Smooth muscle cell (in vitro differentiated cells): ENCODE measurements at regions not wholly inside any gene's neighbourhood (a gene's known extent, or its start where the extent isn't known, plus 50 kb on each side); places are given as distances from the start of the nearest gene placed in this dataset.
"Not testable (repeated sequence)": the region's sequence is repeated elsewhere in the genome, so short reads cannot be mapped to it uniquely, and the experiment has no call there.

Experiments
- DNase-seq: peaks from one replicate; lab custom pipeline; 2025; ENCODE audit not compliant: unreplicated experiment; lab: John Stamatoyannopoulos, UW
- H2AFZ ChIP-seq: fragments of 200-600 bp; sonication (generic); 2 replicates; pipeline ENCODE4 v1.6.0; 2016; ENCODE audit warnings: antibody characterized with exemption, low read depth, mild to moderate bottlenecking
- H3F3A ChIP-seq: fragments of 200-600 bp; sonication (generic); 2 replicates; pipeline ENCODE4 v1.6.0; 2017; ENCODE audit warnings: antibody characterized with exemption, low read depth
- H3K27ac ChIP-seq: fragments of 200-600 bp; sonication (generic); 2 replicates; pipeline ENCODE4 v1.5.1; 2016; ENCODE audit warnings: low read depth, mild to moderate bottlenecking
- H3K27me3 ChIP-seq: fragments of 200-600 bp; sonication (generic); 2 replicates; pipeline ENCODE4 v1.6.1; 2016; ENCODE audit warnings: low read depth, mild to moderate bottlenecking
- H3K36me3 ChIP-seq: fragments of 200-600 bp; sonication (generic); 2 replicates; pipeline ENCODE4 v1.5.1; 2016; ENCODE audit warnings: low read depth
- H3K4me1 ChIP-seq: fragments of 200-600 bp; sonication (generic); 2 replicates; pipeline ENCODE4 v1.5.1; 2016; ENCODE audit warnings: low read depth
- H3K4me2 ChIP-seq: fragments of 200-600 bp; sonication (generic); 2 replicates; pipeline ENCODE4 v1.6.0; 2016; ENCODE audit warnings: mild to moderate bottlenecking
- H3K4me3 ChIP-seq: fragments of 200-600 bp; sonication (generic); 2 replicates; pipeline ENCODE4 v1.5.1; 2016; ENCODE audit warnings: mild to moderate bottlenecking
- H3K79me2 ChIP-seq: fragments of 200-600 bp; sonication (generic); 2 replicates; pipeline ENCODE4 v1.6.0; 2016; ENCODE audit warnings: low read depth, mild to moderate bottlenecking
- H3K9ac ChIP-seq: fragments of 200-600 bp; sonication (generic); 2 replicates; pipeline ENCODE4 v1.6.0; 2016; ENCODE audit warnings: low read depth
- H3K9me3 ChIP-seq: fragments of 200-600 bp; sonication (generic); replicated peaks from 2 replicates; pipeline ENCODE4 v1.5.1; 2016; ENCODE audit warnings: low read depth
- H4K20me1 ChIP-seq: fragments of 200-600 bp; sonication (generic); 2 replicates; pipeline ENCODE4 v1.6.0; 2016; ENCODE audit warnings: low read depth
- CTCF ChIP-seq: fragments of 200-600 bp; sonication (generic); IDR thresholded peaks from 2 replicates; pipeline ENCODE4 v1.5.1; 2017; ENCODE audit warnings: borderline replicate concordance, mild to moderate bottlenecking, antibody characterized with exemption; ENCODE audit not compliant: insufficient read depth, poor library complexity, severe bottlenecking
- WGBS: methylation state at CpG from one replicate; pipeline ENCODE4 v1.1.7; 2016; ENCODE audit warnings: low lambda C conversion rate; 5-methylcytosine and 5-hydroxymethylcytosine counted together

GRCh38 chr2:212794471-212794870, 255.9 kb upstream of the ERBB4 start:
- no peak overlapping the region for H3K9ac ChIP-seq
- no peaks in the 10 kb centered on the region for H3K79me2 ChIP-seq
- H2AFZ ChIP-seq: no peak overlapping the region
- H3K27ac ChIP-seq: no peak overlapping the region
- no peak overlapping the region for H3K4me2 ChIP-seq
- no peaks in the 10 kb centered on the region for H3F3A ChIP-seq
- H3K4me3 ChIP-seq: no peak overlapping the region
- H4K20me1 ChIP-seq: no peaks in the 10 kb centered on the region
- no peaks in the 10 kb centered on the region for H3K4me1 ChIP-seq
- H3K36me3 ChIP-seq: no peaks in the 10 kb centered on the region
- TF ChIP-seq CTCF: no peak
- DNase-seq: no peak
- no peaks in the 10 kb centered on the region for H3K27me3 ChIP-seq
- H3K9me3 ChIP-seq: no peaks in the 10 kb centered on the region

GRCh38 chr2:212791569-212791968, 253.0 kb upstream of the ERBB4 start:
- no peak overlapping the region for H2AFZ ChIP-seq
- H3K9me3 ChIP-seq: no peaks in the 10 kb centered on the region
- H3K27ac ChIP-seq: no peak overlapping the region
- no peak for DNase-seq
- no peak overlapping the region for H3K4me3 ChIP-seq
- H3K79me2 ChIP-seq: no peaks in the 10 kb centered on the region
- H3K4me2 ChIP-seq: no peak overlapping the region
- 95% methylated on average over 6 of the region's 6 CpGs for WGBS
- H3F3A ChIP-seq: no peaks in the 10 kb centered on the region
- H4K20me1 ChIP-seq: no peaks in the 10 kb centered on the region
- no peaks in the 10 kb centered on the region for H3K27me3 ChIP-seq
- no peak for TF ChIP-seq CTCF
- no peak overlapping the region for H3K9ac ChIP-seq
- no peaks in the 10 kb centered on the region for H3K36me3 ChIP-seq
- H3K4me1 ChIP-seq: no peaks in the 10 kb centered on the region

GRCh38 chr2:212786088-212786487, 247.5 kb upstream of the ERBB4 start:
- 89% methylated on average over 5 of the region's 5 CpGs for WGBS

GRCh38 chr2:212777020-212777491, 238.5 kb upstream of the ERBB4 start:
- Histone ChIP-seq H3K36me3 (no peaks in the 10 kb centered on the region), H3K79me2 (no peaks in the 10 kb centered on the region), H2AFZ (peak overlapping the region; percentile 12), H3K9ac (no peak overlapping the region), H3K27ac (peak overlapping the region; percentile 51), H3K27me3 (no peaks in the 10 kb centered on the region), H3K4me3 (peak overlapping the region; percentile 38), H3K4me1 (peaks cover 11% of the 10 kb centered on the region), H4K20me1 (no peaks in the 10 kb centered on the region), H3K4me2 (peak overlapping the region; percentile 71), H3K9me3 (no peaks in the 10 kb centered on the region), H3F3A (no peaks in the 10 kb centered on the region)
- no peak for DNase-seq
- TF ChIP-seq CTCF: peak; percentile 67
- 2% methylated on average over 3 of the region's 3 CpGs for WGBS

More at GRCh38 chr2:212786088-212786487, 247.5 kb upstream of the ERBB4 start:
- not testable (repeated sequence) for H3K9me3 ChIP-seq, H3K36me3 ChIP-seq, H3K27ac ChIP-seq, H2AFZ ChIP-seq, H3K4me2 ChIP-seq, H4K20me1 ChIP-seq, H3K27me3 ChIP-seq, H3F3A ChIP-seq, DNase-seq, H3K79me2 ChIP-seq, H3K4me1 ChIP-seq, H3K9ac ChIP-seq, H3K4me3 ChIP-seq
